IMR-90 (cell line): ENCODE measurements at regions not wholly inside any gene's neighbourhood (a gene's known extent, or its start where the extent isn't known, plus 50 kb on each side); places are given as distances from the start of the nearest gene placed in this dataset.

Experiments
- ATAC-seq: fragments of 200-7000 bp; cut with Tn5 transposase; 2 replicates; pipeline ENCODE4 v1.9.1; 2020; ENCODE audit warnings: low read depth, mild to moderate bottlenecking, moderate library complexity
- BruUV-seq: library from RNA; stranded (reverse); fragments of 400-500 nt; replicated peaks from 2 replicates; lab custom pipeline; 2021; lab: Mats Ljungman, UMichigan
- CTCF ChIA-PET: fragments of 300-600 bp; formaldehyde crosslinking; extraction: SDS; loops from one replicate; lab custom pipeline; 2021; ENCODE audit warnings: antibody characterized with exemption; lab: Yijun Ruan, JAX
- POLR2A ChIA-PET: fragments of 300-600 bp; sonication (Branson Sonifier 250); formaldehyde crosslinking; loops from one replicate; lab custom pipeline; 2022; ENCODE audit warnings: antibody characterized with exemption; ENCODE audit not compliant: unreplicated experiment; lab: Charles Lee
- DNase-seq: peaks from one replicate; pipeline ENCODE4 v3.0.0; 2013
- H2AFZ ChIP-seq: replicated peaks from 2 replicates; pipeline ENCODE3; 2013; ENCODE audit warnings: low read length, mild to moderate bottlenecking; ENCODE audit not compliant: poor library complexity
- H2AK5ac ChIP-seq: 2 replicates; pipeline ENCODE4 v1.6.1; 2013; ENCODE audit warnings: low read depth, low read length, inconsistent platforms
- H2AK9ac ChIP-seq: replicated peaks from 2 replicates; pipeline ENCODE3; 2013; ENCODE audit warnings: mild to moderate bottlenecking, low read depth, low read length, moderate library complexity; ENCODE audit not compliant: poor library complexity
- H2BK120ac ChIP-seq: 2 replicates; pipeline ENCODE4 v1.6.1; 2013; ENCODE audit warnings: low read depth, low read length, inconsistent platforms
- H2BK15ac ChIP-seq: 3 replicates; pipeline ENCODE4 v1.6.1; 2013; ENCODE audit warnings: low read depth, low read length, inconsistent platforms
- H2BK20ac ChIP-seq: 2 replicates; pipeline ENCODE4 v1.6.1; 2013; ENCODE audit warnings: low read depth, mild to moderate bottlenecking, inconsistent platforms, low read length, moderate library complexity
- H2BK5ac ChIP-seq: 2 replicates; pipeline ENCODE4 v1.6.1; 2013; ENCODE audit warnings: mild to moderate bottlenecking, low read depth, low read length, inconsistent platforms; ENCODE audit not compliant: poor library complexity, severe bottlenecking
- H3K14ac ChIP-seq: replicated peaks from 2 replicates; pipeline ENCODE4 v1.6.1; 2013; ENCODE audit warnings: low read depth, low read length, inconsistent platforms
- H3K18ac ChIP-seq: 2 replicates; pipeline ENCODE4 v1.6.1; 2013; ENCODE audit warnings: low read depth, low read length, control low read depth
- H3K23ac ChIP-seq: 2 replicates; pipeline ENCODE4 v1.6.1; 2013; ENCODE audit warnings: low read depth, low read length, inconsistent platforms
- H3K27ac ChIP-seq: 2 replicates; pipeline ENCODE4 v1.5.1; 2013; ENCODE audit warnings: mild to moderate bottlenecking, control low read depth, low read length; ENCODE audit not compliant: insufficient read depth
- H3K27me3 ChIP-seq: 2 replicates; pipeline ENCODE4 v1.6.1; 2013; ENCODE audit warnings: low read length; ENCODE audit not compliant: control insufficient read depth, insufficient read depth
- H3K36me3 ChIP-seq: 2 replicates; pipeline ENCODE4 v1.6.1; 2013; ENCODE audit warnings: low read length, mixed read lengths; ENCODE audit not compliant: control insufficient read depth, insufficient read depth
- H3K4ac ChIP-seq: 2 replicates; pipeline ENCODE4 v1.6.1; 2013; ENCODE audit warnings: low read depth, low read length, inconsistent platforms
- H3K4me1 ChIP-seq: 2 replicates; pipeline ENCODE4 v1.6.1; 2013; ENCODE audit warnings: low read length, mixed read lengths; ENCODE audit not compliant: control insufficient read depth, insufficient read depth
- H3K4me2 ChIP-seq: 2 replicates; pipeline ENCODE4 v1.6.1; 2013; ENCODE audit warnings: low read depth, mild to moderate bottlenecking, control low read depth, low read length, moderate library complexity
- H3K4me3 ChIP-seq: 2 replicates; pipeline ENCODE4 v1.5.1; 2013; ENCODE audit warnings: low read depth, mild to moderate bottlenecking, control low read depth, low read length, moderate library complexity; ENCODE audit not compliant: insufficient read depth
- H3K56ac ChIP-seq: 2 replicates; pipeline ENCODE4 v1.6.1; 2013; ENCODE audit warnings: low read length, inconsistent platforms; ENCODE audit not compliant: insufficient read depth; ENCODE audit errors: extremely low read depth
- H3K79me1 ChIP-seq, 2 experiments: 2 replicates each; pipeline ENCODE4 v1.6.1; 2013; ENCODE audit warnings: low read length in 2 of 2, inconsistent platforms in 1 of 2, low read depth in 1 of 2
- H3K9ac ChIP-seq: 2 replicates; pipeline ENCODE4 v1.6.1; 2013; ENCODE audit warnings: low read depth, low read length, control low read depth
- H3K9me1 ChIP-seq: 2 replicates; pipeline ENCODE4 v1.6.1; 2013; ENCODE audit warnings: low read length, inconsistent platforms; ENCODE audit not compliant: insufficient read depth
- H3K9me3 ChIP-seq: 2 replicates; pipeline ENCODE4 v1.6.1; 2013; ENCODE audit warnings: low read length; ENCODE audit not compliant: control insufficient read depth, insufficient read depth
- H4K20me1 ChIP-seq: 2 replicates; pipeline ENCODE4 v1.6.1; 2013; ENCODE audit warnings: low read length, inconsistent platforms; ENCODE audit not compliant: insufficient read depth
- H4K5ac ChIP-seq: 2 replicates; pipeline ENCODE4 v1.6.1; 2013; ENCODE audit warnings: mild to moderate bottlenecking, low read depth, low read length, control low read depth
- H4K8ac ChIP-seq, 2 experiments: 2 replicates each; pipeline ENCODE4 v1.6.1; 2013; ENCODE audit warnings: low read depth in 2 of 2, low read length in 2 of 2, control low read depth in 1 of 2, inconsistent platforms in 1 of 2
- H4K91ac ChIP-seq: 2 replicates; pipeline ENCODE4 v1.6.1; 2013; ENCODE audit warnings: low read depth, low read length, inconsistent platforms; ENCODE audit not compliant: insufficient read depth
- BHLHE40 ChIP-seq: fragments of 150-350 bp; IDR thresholded peaks from 2 replicates; pipeline ENCODE4 v1.6.1; 2016; ENCODE audit warnings: mild to moderate bottlenecking, low read depth, low read length
- CEBPB ChIP-seq: IDR thresholded peaks from 2 replicates; pipeline ENCODE4 v1.6.1; 2012; ENCODE audit warnings: low read depth, low read length, improper control_type of control experiment
- CHD1 ChIP-seq: IDR thresholded peaks from 2 replicates; pipeline ENCODE4 v1.6.1; 2012; ENCODE audit warnings: low read depth, low read length, improper control_type of control experiment
- CTCF ChIP-seq: conservative IDR thresholded peaks from 2 replicates; pipeline ENCODE4 v1.5.1; 2012; ENCODE audit warnings: mild to moderate bottlenecking, low read depth, low read length, improper control_type of control experiment
- ELK1 ChIP-seq: fragments of 150-350 bp; IDR thresholded peaks from 2 replicates; pipeline ENCODE4 v1.6.1; 2016; ENCODE audit warnings: low read depth, mild to moderate bottlenecking, low read length, moderate library complexity, borderline replicate concordance
- FOS ChIP-seq: fragments of 150-350 bp; IDR thresholded peaks from 2 replicates; pipeline ENCODE4 v1.6.1; 2016; ENCODE audit warnings: low read depth, low read length
- MAFK ChIP-seq: IDR thresholded peaks from 2 replicates; pipeline ENCODE4 v1.6.1; 2012; ENCODE audit warnings: low read depth, low read length, improper control_type of control experiment
- MAZ ChIP-seq: IDR thresholded peaks from 2 replicates; pipeline ENCODE4 v1.6.1; 2012; ENCODE audit warnings: low read depth, mild to moderate bottlenecking, low read length, improper control_type of control experiment, moderate library complexity, borderline replicate concordance
- MXI1 ChIP-seq: IDR thresholded peaks from 2 replicates; pipeline ENCODE4 v1.6.1; 2012; ENCODE audit warnings: low read depth, mild to moderate bottlenecking, low read length, moderate library complexity, borderline replicate concordance
- NFE2L2 ChIP-seq: fragments of 150-350 bp; IDR thresholded peaks from 2 replicates; pipeline ENCODE4 v1.6.1; 2016; ENCODE audit warnings: low read depth, mild to moderate bottlenecking, low read length
- POLR2A ChIP-seq: IDR thresholded peaks from 2 replicates; pipeline ENCODE4 v1.6.1; 2012; ENCODE audit warnings: mild to moderate bottlenecking, low read depth, low read length
- RAD21 ChIP-seq: IDR thresholded peaks from 2 replicates; pipeline ENCODE4 v1.6.1; 2012; ENCODE audit warnings: low read length, improper control_type of control experiment
- RCOR1 ChIP-seq: IDR thresholded peaks from 2 replicates; pipeline ENCODE4 v1.6.1; 2012; ENCODE audit warnings: mild to moderate bottlenecking, low read length, improper control_type of control experiment; ENCODE audit not compliant: insufficient replicate concordance
- RFX5 ChIP-seq: IDR thresholded peaks from 2 replicates; pipeline ENCODE4 v1.8.0; 2012; ENCODE audit warnings: low read depth, mild to moderate bottlenecking, low read length, moderate library complexity
- SMC3 ChIP-seq: fragments of 150-350 bp; IDR thresholded peaks from 2 replicates; pipeline ENCODE4 v1.6.1; 2016; ENCODE audit warnings: low read depth, mild to moderate bottlenecking, antibody characterized with exemption, low read length, moderate library complexity
- USF2 ChIP-seq: fragments of 150-350 bp; IDR thresholded peaks from 2 replicates; pipeline ENCODE4 v1.6.1; 2017; ENCODE audit warnings: mild to moderate bottlenecking, antibody characterized with exemption, low read length, low read depth
- WGBS, 2 experiments: methylation state at CpG; one replicate each; pipeline versions ENCODE4 v1.1.5 to v1.1.7; 2013; ENCODE audit warnings: missing lambda C conversion rate in 2 of 2; ENCODE audit not compliant: insufficient read length in 1 of 2; ENCODE audit errors: extremely low coverage in 2 of 2; 5-methylcytosine and 5-hydroxymethylcytosine counted together
- dilution Hi-C: fragments of 300-500 bp; cut with HindIII; formaldehyde crosslinking; loops from one replicate; pipeline ENCODE4 v1.14.3; 2018; ENCODE audit warnings: low sequenced_read_pairs; ENCODE audit not compliant: unreplicated experiment
- in situ Hi-C: fragments of 300-500 bp; cut with MboI; formaldehyde crosslinking; loops from 3 replicates; pipeline ENCODE4 v1.14.3; 2019; ENCODE audit warnings: low sequenced_read_pairs, inconsistent platforms, mixed read lengths
- intact Hi-C: fragments of 100-400 bp; cut with micrococcal nuclease; formaldehyde crosslinking; loops from 2 replicates; pipeline ENCODE4 v1.10.0; 2022

- DNase-seq (no peak), ATAC-seq (no peak)
- Histone ChIP-seq H4K20me1 (no peaks in the 10 kb centered on the region), H2AK5ac (no peak overlapping the region), H4K91ac (no peak overlapping the region), H3K4ac (no peak overlapping the region), H3K4me3 (no peak overlapping the region), H3K9me1 (no peaks in the 10 kb centered on the region), H4K8ac (no peak overlapping the region), H3K23ac (no peak overlapping the region), H2BK5ac (no peak overlapping the region), H4K5ac (no peak overlapping the region), H2BK15ac (no peak overlapping the region), H3K27me3 (no peaks in the 10 kb centered on the region), H3K4me1 (no peaks in the 10 kb centered on the region), H3K56ac (no peak overlapping the region), H3K27ac (no peak overlapping the region), H3K36me3 (no peaks in the 10 kb centered on the region), H2AK9ac (no peak overlapping the region), H3K79me1 (no peaks in the 10 kb centered on the region), H3K18ac (no peak overlapping the region), H2BK120ac (no peak overlapping the region), H2AFZ (no peak overlapping the region), H3K14ac (no peak overlapping the region), H3K9ac (no peak overlapping the region), H3K9me3 (peaks cover 3% of the 10 kb centered on the region), H2BK20ac (no peak overlapping the region), H3K4me2 (no peak overlapping the region)
- intact Hi-C loops (loop anchor here (10.0 kb wide), 1 partner anchor 1011 kb away; no protein-coding TSS in a partner anchor), dilution Hi-C loops (no loop called here), in situ Hi-C loops (no loop called here)
- TF ChIP-seq CHD1 (no peak), CEBPB (no peak), RCOR1 (no peak), RFX5 (no peak), BHLHE40 (no peak), POLR2A (no peak), MAFK (no peak), NFE2L2 (no peak), FOS (no peak), MAZ (no peak), RAD21 (no peak), MXI1 (no peak), USF2 (no peak), CTCF (no peak), SMC3 (no peak), ELK1 (no peak)
- ChIA-PET POLR2A (no interaction called here), CTCF (no interaction called here)
- BruUV-seq = no TSS peak
- no CpG with 5 or more reads among the region's 32 CpGs for WGBS, 2 experiments
Measured at GRCh38 chr1:105795741-105796140, 1260.7 kb upstream of the PRMT6 start.
